HepG2 (cell line): ENCODE measurements at regions not wholly inside any gene's neighbourhood (a gene's known extent, or its start where the extent isn't known, plus 50 kb on each side); places are given as distances from the start of the nearest gene placed in this dataset.

Source experiments
- AHDC1 ChIP-seq: sonication (generic); formaldehyde crosslinking; IDR thresholded peaks from 2 replicates; pipeline ENCODE4 v1.5.1; 2020; ENCODE audit warnings: mild to moderate bottlenecking, missing genetic modification reagents, borderline replicate concordance
- KAT2B ChIP-seq: fragments of 150-350 bp; IDR thresholded peaks from 2 replicates; pipeline ENCODE4 v1.6.1; 2014; ENCODE audit warnings: low read depth, low read length, borderline replicate concordance
- RFXAP ChIP-seq: sonication (generic); formaldehyde crosslinking; IDR thresholded peaks from 2 replicates; pipeline ENCODE4 v1.4.0; 2020; ENCODE audit warnings: missing genetic modification reagents, borderline replicate concordance
- ZNF33B ChIP-seq: sonication (generic); formaldehyde crosslinking; IDR thresholded peaks from 2 replicates; pipeline ENCODE4 v1.5.1; 2020; ENCODE audit warnings: mild to moderate bottlenecking, missing genetic modification reagents
- TF ChIP-seq, protein P1 (sequence below): sonication (generic); formaldehyde crosslinking; IDR thresholded peaks from 2 replicates; pipeline ENCODE4 v1.4.0; 2020; ENCODE audit warnings: missing genetic modification reagents

DNA sequence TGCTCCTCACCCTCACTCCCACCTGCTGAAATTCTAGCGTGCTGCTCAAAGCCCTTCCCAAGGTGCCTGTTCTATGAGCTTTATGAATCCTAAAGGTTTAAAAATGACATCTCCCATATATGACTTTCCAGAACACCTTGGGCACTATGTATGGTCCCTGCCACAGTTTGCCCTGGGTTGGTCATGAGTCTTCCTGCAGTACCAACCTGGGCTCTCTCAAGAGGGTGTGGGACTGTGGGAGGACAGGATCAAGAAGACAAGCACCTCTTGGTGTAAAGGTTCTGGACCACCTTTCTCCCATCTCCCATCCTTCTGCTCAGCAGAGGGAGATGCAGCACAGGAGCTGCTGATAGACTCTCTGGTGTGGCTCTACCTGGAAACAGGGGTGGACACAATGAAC is 134.1 kb downstream of the FCRL5 start (continued):
- TF ChIP-seq, protein P1, sequence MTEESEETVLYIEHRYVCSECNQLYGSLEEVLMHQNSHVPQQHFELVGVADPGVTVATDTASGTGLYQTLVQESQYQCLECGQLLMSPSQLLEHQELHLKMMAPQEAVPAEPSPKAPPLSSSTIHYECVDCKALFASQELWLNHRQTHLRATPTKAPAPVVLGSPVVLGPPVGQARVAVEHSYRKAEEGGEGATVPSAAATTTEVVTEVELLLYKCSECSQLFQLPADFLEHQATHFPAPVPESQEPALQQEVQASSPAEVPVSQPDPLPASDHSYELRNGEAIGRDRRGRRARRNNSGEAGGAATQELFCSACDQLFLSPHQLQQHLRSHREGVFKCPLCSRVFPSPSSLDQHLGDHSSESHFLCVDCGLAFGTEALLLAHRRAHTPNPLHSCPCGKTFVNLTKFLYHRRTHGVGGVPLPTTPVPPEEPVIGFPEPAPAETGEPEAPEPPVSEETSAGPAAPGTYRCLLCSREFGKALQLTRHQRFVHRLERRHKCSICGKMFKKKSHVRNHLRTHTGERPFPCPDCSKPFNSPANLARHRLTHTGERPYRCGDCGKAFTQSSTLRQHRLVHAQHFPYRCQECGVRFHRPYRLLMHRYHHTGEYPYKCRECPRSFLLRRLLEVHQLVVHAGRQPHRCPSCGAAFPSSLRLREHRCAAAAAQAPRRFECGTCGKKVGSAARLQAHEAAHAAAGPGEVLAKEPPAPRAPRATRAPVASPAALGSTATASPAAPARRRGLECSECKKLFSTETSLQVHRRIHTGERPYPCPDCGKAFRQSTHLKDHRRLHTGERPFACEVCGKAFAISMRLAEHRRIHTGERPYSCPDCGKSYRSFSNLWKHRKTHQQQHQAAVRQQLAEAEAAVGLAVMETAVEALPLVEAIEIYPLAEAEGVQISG (CRISPR knock-in tag), result no peak
- no peak for TF ChIP-seq AHDC1
- no peak for TF ChIP-seq KAT2B
- no peak for TF ChIP-seq RFXAP
- TF ChIP-seq ZNF33B, result no peak
